HEK293 (cell line): ENCODE measurements at regions not wholly inside any gene's neighbourhood (a gene's known extent, or its start where the extent isn't known, plus 50 kb on each side); places are given as distances from the start of the nearest gene placed in this dataset.

Source experiments
- CTCF ChIP-seq: fragments of 450-650 bp; formaldehyde crosslinking; IDR thresholded peaks from 2 replicates; pipeline ENCODE4 v1.5.1; 2016; ENCODE audit warnings: missing biosample characterization, missing genetic modification characterization
- HOXD13 ChIP-seq: sonication (generic); formaldehyde crosslinking; IDR thresholded peaks from 2 replicates; pipeline ENCODE4 v1.8.0; 2022; ENCODE audit warnings: missing genetic modification reagents, borderline replicate concordance
- REST ChIP-seq: fragments of 450-650 bp; formaldehyde crosslinking; IDR thresholded peaks from 2 replicates; pipeline ENCODE4 v1.5.1; 2016; ENCODE audit warnings: missing biosample characterization, missing genetic modification characterization
- SP2 ChIP-seq: fragments of 450-650 bp; formaldehyde crosslinking; IDR thresholded peaks from 2 replicates; pipeline ENCODE4 v1.5.1; 2016; ENCODE audit warnings: missing biosample characterization, missing genetic modification characterization
- ZBTB17 ChIP-seq: fragments of 450-650 bp; formaldehyde crosslinking; IDR thresholded peaks from 2 replicates; pipeline ENCODE4 v1.5.1; 2016; ENCODE audit warnings: missing biosample characterization, missing genetic modification characterization
- ZBTB8A ChIP-seq: fragments of 450-650 bp; formaldehyde crosslinking; IDR thresholded peaks from 2 replicates; pipeline ENCODE4 v1.5.1; 2016; ENCODE audit warnings: missing biosample characterization, missing genetic modification characterization
- ZNF274 ChIP-seq, 2 experiments: fragments of 200-500 bp in 1 of 2; fragments of 450-650 bp in 1 of 2; sonication (Bioruptor generic) in 1 of 2; formaldehyde crosslinking in 1 of 2; IDR thresholded peaks; 2 replicates each; pipeline versions ENCODE4 v1.5.1 to v1.6.1; 2014 to 2016; ENCODE audit warnings: borderline replicate concordance in 1 of 2, inconsistent platforms in 1 of 2, low read length in 1 of 2, missing biosample characterization in 1 of 2, missing genetic modification characterization in 1 of 2
- ZNF510 ChIP-seq: fragments of 450-650 bp; formaldehyde crosslinking; IDR thresholded peaks from 2 replicates; pipeline ENCODE4 v1.5.1; 2018; ENCODE audit warnings: mild to moderate bottlenecking, missing genetic modification characterization, missing biosample characterization; ENCODE audit not compliant: insufficient replicate concordance
- ZNF701 ChIP-seq: fragments of 450-650 bp; formaldehyde crosslinking; IDR thresholded peaks from 2 replicates; pipeline ENCODE4 v1.5.1; 2016; ENCODE audit warnings: missing biosample characterization, missing genetic modification characterization

DNA sequence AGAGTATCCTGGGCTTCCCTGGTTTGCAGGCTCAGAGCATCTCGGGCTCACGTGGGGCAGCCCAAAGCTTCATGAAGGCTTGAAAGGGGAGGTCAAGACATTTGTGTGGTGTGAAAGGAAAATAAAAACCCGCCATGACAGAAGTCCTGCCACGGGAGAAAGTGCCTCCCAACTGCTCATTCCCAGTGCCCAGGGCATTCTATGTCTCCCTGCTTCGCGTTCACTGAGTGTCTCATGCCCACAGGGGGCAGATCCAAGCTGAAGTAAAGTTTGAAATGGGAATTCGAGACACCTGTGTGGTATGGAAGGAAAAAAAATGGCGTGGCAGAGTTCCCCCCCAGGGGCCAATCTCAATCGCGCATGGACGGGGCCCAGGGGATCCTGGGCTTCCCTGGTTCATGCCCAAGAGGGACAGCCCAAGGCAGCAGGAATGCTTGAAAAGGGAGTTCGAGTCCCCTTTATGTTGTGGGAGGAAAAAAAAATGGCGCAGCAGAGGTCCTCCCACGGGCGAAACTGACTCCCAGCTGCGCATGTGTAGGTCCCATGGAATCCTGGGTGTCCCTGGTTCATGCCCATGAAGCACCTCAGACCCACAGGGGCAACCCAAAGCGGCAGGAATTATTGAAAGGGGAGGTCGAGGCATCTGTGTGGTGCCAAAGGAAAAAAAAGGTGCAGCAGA, 576.7 kb downstream of the ALG10 start:
- TF ChIP-seq ZNF701 (no peak), ZNF274 (IDR thresholded peaks at IDR 0.05; ENCODE audit: low read length) (no peak), ZNF274 (tag by site-specific recombination; IDR thresholded peaks at IDR 0.05; ENCODE audit: borderline replicate concordance) (no peak), ZBTB17 (no peak), CTCF (tag by site-specific recombination) (no peak), SP2 (tag by site-specific recombination) (no peak), ZNF510 (tag by site-specific recombination) (no peak), HOXD13 (no peak), REST (no peak), ZBTB8A (tag by site-specific recombination) (no peak)
